ENCODE measurements at regions not wholly inside any gene's neighbourhood (a gene's known extent, or its start where the extent isn't known, plus 50 kb on each side); places are given as distances from the start of the nearest gene placed in this dataset.

DNA sequence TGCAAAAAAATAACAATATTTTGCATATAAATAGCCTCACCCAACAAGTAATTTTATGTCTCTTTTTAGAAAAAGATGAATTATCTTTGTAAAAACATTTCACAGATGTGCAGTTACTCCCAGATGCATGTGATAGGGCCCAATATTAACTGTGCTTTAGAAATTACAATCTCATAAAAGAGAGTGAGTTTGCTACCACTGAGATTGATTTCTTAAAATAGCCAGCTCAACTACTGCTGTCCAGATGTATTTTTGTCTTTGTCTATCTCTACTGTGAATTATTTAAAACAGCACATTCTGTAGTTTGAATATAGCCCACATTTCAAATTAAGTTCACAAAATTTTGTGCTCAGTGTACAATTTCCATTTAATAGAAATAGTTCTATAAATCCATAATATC, 177.0 kb upstream of the TTC29 start:
- no peaks in the 10 kb centered on the region for H3K27me3 Mint-ChIP-seq (ENCODE audit: insufficient read depth)
- no peaks in the 10 kb centered on the region for H3K4me1 Mint-ChIP-seq (ENCODE audit: low read depth)
- no peaks in the 10 kb centered on the region for H3K9me3 Mint-ChIP-seq
- H3K36me3 Mint-ChIP-seq (ENCODE audit: low read depth), result no peaks in the 10 kb centered on the region
- no peak overlapping the region for H3K27ac Mint-ChIP-seq
- no peak overlapping the region for H3K4me3 Mint-ChIP-seq
- DNase-seq (ENCODE audit: low spot score), result no peak
- intact Hi-C loops (cut with micrococcal nuclease), result no loop called here

DNA sequence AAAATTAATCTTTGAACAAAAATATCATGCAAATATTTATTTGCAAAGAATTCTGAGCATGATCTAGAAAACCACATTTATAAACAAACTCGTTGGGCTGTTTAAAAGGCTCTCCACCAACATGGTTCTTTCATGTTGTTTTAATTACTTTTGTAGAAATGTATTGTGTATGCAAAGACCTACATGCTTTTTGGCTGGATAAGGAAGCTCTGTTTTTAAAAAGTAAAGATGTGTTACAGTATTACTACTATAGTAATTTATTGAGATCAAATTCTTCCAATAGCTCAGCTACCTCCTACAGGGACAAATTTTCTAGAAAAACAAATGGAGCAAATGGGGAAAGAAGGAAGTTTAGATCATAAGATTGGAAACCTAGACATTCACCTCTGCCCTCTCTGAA, 177.5 kb upstream of the TTC29 start:
- H3K27me3 Mint-ChIP-seq (ENCODE audit: insufficient read depth), result no peaks in the 10 kb centered on the region
- intact Hi-C loops (cut with micrococcal nuclease), result no loop called here
- no peak for DNase-seq (ENCODE audit: low spot score)
- no peaks in the 10 kb centered on the region for H3K36me3 Mint-ChIP-seq (ENCODE audit: low read depth)
- H3K4me1 Mint-ChIP-seq (ENCODE audit: low read depth), result no peaks in the 10 kb centered on the region
- H3K9me3 Mint-ChIP-seq, result no peaks in the 10 kb centered on the region
- H3K4me3 Mint-ChIP-seq, result no peak overlapping the region
- no peak overlapping the region for H3K27ac Mint-ChIP-seq

DNA sequence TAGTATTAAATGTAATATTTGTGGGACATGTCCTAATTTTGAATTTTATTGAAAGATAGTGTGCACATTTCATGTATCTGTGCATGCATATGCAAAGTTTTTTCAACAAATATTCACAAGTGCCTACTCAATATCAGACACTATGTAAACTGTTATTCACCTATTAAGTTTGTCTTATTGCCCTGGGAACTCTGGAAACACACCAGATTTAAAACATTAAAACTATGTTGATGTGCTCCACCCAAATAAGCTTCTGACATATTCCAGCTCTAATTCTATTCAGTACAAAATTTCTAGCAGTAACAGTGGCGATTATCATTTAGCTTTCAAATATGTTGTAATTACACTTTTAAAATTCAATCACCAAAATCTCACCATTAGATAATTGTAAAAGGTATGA, 183.1 kb upstream of the TTC29 start:
- Mint-ChIP-seq H3K27ac (no peak overlapping the region), H3K4me3 (no peak overlapping the region), H3K4me1 (ENCODE audit: low read depth) (no peaks in the 10 kb centered on the region), H3K36me3 (ENCODE audit: low read depth) (no peaks in the 10 kb centered on the region), H3K9me3 (no peaks in the 10 kb centered on the region), H3K27me3 (ENCODE audit: insufficient read depth) (no peaks in the 10 kb centered on the region)
- DNase-seq (ENCODE audit: low spot score), result no peak
- intact Hi-C loops (cut with micrococcal nuclease), result no loop called here

DNA sequence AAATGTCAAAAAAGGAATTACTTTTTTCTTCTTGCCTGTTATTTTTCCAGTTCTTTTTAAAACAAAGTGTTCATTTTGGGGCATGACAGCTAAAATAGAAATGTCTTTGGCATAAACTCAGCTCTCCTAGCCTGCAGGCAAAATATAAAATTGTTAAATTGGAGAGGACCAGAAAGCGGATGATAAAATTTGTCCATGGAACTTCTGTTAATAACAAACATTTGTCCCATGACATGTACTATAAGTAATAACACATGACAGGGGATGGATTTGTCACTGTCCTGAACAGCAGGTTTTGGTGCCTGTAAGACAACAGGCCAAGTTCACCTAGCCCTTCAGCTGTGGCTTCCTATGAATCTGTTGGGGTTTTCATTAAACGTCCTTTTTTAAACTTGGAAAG, 184.0 kb upstream of the TTC29 start:
- H3K4me3 Mint-ChIP-seq, result no peak overlapping the region
- H3K27me3 Mint-ChIP-seq (ENCODE audit: insufficient read depth), result peaks cover 3% of the 10 kb centered on the region
- no peak for DNase-seq (ENCODE audit: low spot score)
- no peaks in the 10 kb centered on the region for H3K4me1 Mint-ChIP-seq (ENCODE audit: low read depth)
- H3K27ac Mint-ChIP-seq, result no peak overlapping the region
- no peaks in the 10 kb centered on the region for H3K36me3 Mint-ChIP-seq (ENCODE audit: low read depth)
- intact Hi-C loops (cut with micrococcal nuclease), result no loop called here
- no peaks in the 10 kb centered on the region for H3K9me3 Mint-ChIP-seq

GRCh38 chr4:147134536-147135210, 189.0 kb upstream of the TTC29 start:
- Mint-ChIP-seq H3K27me3 (ENCODE audit: insufficient read depth) (peaks cover 8% of the 10 kb centered on the region), H3K4me3 (no peak overlapping the region), H3K4me1 (ENCODE audit: low read depth) (no peaks in the 10 kb centered on the region), H3K27ac (no peak overlapping the region), H3K9me3 (no peaks in the 10 kb centered on the region), H3K36me3 (ENCODE audit: low read depth) (no peaks in the 10 kb centered on the region)
- no peak for DNase-seq (ENCODE audit: low spot score)
- intact Hi-C loops (cut with micrococcal nuclease), result no loop called here

DNA sequence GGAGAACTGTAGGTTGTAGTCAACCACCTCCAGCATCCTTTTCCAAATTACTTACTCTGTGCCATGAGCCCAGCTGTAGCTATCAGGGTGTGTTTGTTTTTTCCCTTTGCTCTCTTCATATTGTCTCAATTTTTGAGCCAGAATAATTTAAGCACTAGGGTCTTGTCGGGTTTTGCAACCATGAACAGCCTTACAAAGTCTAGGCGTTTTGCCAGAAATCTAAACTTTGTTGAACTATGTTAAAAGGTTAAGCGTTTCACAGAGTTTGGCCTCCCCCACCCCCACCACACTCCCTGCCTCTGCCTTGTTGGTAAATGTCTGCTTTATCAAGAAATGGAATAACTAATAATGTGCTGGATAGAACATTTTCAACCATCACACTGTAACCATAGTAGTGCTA, 190.6 kb upstream of the TTC29 start:
- intact Hi-C loops (cut with micrococcal nuclease), result no loop called here
- Mint-ChIP-seq H3K27ac (no peak overlapping the region), H3K9me3 (no peaks in the 10 kb centered on the region), H3K36me3 (ENCODE audit: low read depth) (no peaks in the 10 kb centered on the region), H3K27me3 (ENCODE audit: insufficient read depth) (peaks cover 8% of the 10 kb centered on the region), H3K4me1 (ENCODE audit: low read depth) (no peaks in the 10 kb centered on the region), H3K4me3 (no peak overlapping the region)
- DNase-seq (ENCODE audit: low spot score), result no peak

DNA sequence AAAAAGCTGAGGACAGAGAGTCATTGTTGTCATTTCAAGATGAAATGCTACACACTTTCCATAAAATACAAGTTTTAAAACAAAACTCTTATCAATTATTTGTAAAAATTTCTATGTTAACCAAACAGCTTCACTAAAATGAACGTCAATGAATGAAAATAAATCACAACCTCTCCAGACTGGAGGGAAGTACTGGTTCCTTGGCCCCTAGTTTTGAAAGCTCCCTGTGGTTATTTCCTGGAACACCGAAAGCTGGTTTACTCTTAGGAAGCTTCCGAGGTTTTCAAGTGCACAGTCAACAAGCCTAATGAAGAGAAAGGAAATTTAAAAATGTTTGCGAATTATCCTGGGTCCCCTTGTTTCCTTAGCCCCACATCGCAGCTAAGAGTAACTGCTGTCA, 191.1 kb upstream of the TTC29 start:
- Mint-ChIP-seq H3K27me3 (ENCODE audit: insufficient read depth) (peaks cover 8% of the 10 kb centered on the region), H3K9me3 (no peaks in the 10 kb centered on the region), H3K4me3 (no peak overlapping the region), H3K36me3 (ENCODE audit: low read depth) (no peaks in the 10 kb centered on the region), H3K27ac (no peak overlapping the region), H3K4me1 (ENCODE audit: low read depth) (no peaks in the 10 kb centered on the region)
- intact Hi-C loops (cut with micrococcal nuclease), result no loop called here
- DNase-seq (ENCODE audit: low spot score), result no peak

DNA sequence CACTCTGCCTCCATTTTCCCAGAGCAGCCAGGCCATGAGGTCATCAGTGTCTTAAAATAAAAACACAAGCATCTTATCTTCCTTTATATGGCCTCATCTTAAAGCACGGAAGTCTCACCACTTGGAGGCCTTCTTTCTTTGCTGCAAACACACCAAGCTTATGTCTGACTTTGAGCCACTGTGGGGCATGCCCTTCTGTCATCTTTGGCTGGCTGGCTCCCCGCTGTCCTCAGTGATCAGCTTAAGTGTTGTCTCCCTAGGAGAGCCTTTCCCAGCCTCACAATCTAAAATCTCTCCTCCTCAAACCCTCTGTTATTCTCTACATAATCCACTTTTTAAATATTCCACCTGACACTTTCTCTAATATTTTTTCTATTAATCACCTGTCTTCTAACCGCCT, 191.6 kb upstream of the TTC29 start:
- Mint-ChIP-seq H3K27me3 (ENCODE audit: insufficient read depth) (peaks cover 8% of the 10 kb centered on the region), H3K27ac (no peak overlapping the region), H3K36me3 (ENCODE audit: low read depth) (no peaks in the 10 kb centered on the region), H3K9me3 (no peaks in the 10 kb centered on the region), H3K4me1 (ENCODE audit: low read depth) (no peaks in the 10 kb centered on the region), H3K4me3 (no peak overlapping the region)
- no peak for DNase-seq (ENCODE audit: low spot score)
- intact Hi-C loops (cut with micrococcal nuclease), result no loop called here

DNA sequence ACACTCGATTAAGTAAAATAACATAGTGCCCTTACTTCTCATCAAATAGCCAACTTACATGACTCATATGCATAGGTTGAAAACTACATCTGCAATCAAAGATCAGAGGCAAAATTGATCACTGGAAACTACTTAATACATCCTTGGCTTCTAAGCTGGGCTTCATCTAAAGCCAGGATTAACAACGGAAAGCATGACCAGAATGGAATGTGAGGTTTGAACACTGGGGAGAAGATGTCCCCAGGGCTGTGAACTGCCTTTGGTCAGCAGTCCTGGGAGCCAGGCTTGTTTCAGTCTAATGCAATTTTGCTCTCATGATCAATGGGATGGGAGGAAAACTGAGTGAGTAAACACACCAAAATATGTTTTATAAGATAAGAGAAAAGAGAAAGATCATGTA, 192.5 kb upstream of the TTC29 start:
- peaks cover 8% of the 10 kb centered on the region for H3K27me3 Mint-ChIP-seq (ENCODE audit: insufficient read depth)
- DNase-seq (ENCODE audit: low spot score), result no peak
- no peaks in the 10 kb centered on the region for H3K9me3 Mint-ChIP-seq
- no peaks in the 10 kb centered on the region for H3K36me3 Mint-ChIP-seq (ENCODE audit: low read depth)
- H3K4me1 Mint-ChIP-seq (ENCODE audit: low read depth), result no peaks in the 10 kb centered on the region
- intact Hi-C loops (cut with micrococcal nuclease), result no loop called here
- no peak overlapping the region for H3K4me3 Mint-ChIP-seq
- H3K27ac Mint-ChIP-seq, result no peak overlapping the region

DNA sequence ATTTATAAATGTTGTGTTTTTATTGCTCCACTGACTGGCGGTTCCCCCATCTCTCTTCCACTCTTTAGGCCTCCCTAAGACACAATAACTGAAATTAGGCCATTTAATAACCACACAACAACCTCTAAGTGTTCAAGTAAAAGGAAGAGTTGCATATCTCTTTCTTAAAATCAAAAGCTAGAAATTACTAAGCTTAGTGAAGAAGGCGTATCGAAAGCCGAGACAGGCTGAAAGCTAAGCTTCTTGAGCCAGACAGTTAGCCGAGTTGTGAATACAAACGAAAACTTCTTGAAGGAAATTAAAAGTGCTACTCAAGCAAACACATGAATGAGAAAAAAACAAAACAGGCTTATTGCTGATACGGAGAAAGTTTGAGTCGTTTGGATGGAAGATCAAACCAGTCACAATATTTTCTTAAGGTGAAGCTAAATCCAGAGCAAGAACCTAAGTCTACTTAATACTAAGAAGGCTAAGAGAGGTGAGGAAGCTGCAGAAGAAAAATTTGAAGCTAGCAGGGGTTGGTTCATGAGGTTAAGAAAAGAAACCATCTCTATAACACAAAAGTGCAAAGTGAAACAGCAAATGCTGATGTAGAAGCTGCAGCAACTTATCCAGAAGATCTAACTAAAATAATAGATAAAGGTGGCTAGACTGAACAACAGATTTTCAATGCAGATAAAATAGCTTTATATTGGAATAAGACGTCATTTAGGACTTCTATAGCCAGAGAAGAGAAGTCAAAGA, 194.0 kb upstream of the TTC29 start:
- no peak for DNase-seq (ENCODE audit: low spot score)
- no peaks in the 10 kb centered on the region for H3K36me3 Mint-ChIP-seq (ENCODE audit: low read depth)
- H3K4me3 Mint-ChIP-seq, result no peak overlapping the region
- H3K9me3 Mint-ChIP-seq, result no peaks in the 10 kb centered on the region
- no peaks in the 10 kb centered on the region for H3K4me1 Mint-ChIP-seq (ENCODE audit: low read depth)
- intact Hi-C loops (cut with micrococcal nuclease), result no loop called here
- peaks cover 5% of the 10 kb centered on the region for H3K27me3 Mint-ChIP-seq (ENCODE audit: insufficient read depth)
- H3K27ac Mint-ChIP-seq, result no peak overlapping the region

DNA sequence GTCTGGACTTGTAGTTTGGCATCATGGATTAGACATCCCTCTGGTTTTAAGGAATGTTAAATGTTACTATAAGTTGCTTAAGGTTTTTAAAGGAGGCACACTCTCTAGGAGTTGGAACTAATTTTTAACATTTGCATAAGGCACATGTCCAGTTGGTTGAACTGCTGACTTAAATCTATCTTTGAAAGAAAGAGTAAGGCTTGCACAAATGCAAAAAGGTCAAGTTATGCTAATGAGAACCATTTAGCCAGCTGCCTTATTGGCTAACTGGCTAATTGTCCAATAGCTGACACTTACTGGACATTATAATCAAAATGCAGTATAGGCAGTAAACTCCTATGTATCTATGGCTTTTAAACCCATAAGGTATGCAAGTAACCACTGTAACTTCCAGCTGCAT, 206.1 kb upstream of the TTC29 start:
- H3K27ac Mint-ChIP-seq, result no peak overlapping the region
- intact Hi-C loops (cut with micrococcal nuclease), result no loop called here
- H3K4me1 Mint-ChIP-seq (ENCODE audit: low read depth), result no peaks in the 10 kb centered on the region
- H3K27me3 Mint-ChIP-seq (ENCODE audit: insufficient read depth), result peaks cover 7% of the 10 kb centered on the region
- no peak for DNase-seq (ENCODE audit: low spot score)
- no peak overlapping the region for H3K4me3 Mint-ChIP-seq
- no peaks in the 10 kb centered on the region for H3K9me3 Mint-ChIP-seq
- no peaks in the 10 kb centered on the region for H3K36me3 Mint-ChIP-seq (ENCODE audit: low read depth)

- H3K9me3 Mint-ChIP-seq, result no peaks in the 10 kb centered on the region
- DNase-seq (ENCODE audit: low spot score), result no peak
- H3K36me3 Mint-ChIP-seq (ENCODE audit: low read depth), result no peaks in the 10 kb centered on the region
- H3K27me3 Mint-ChIP-seq (ENCODE audit: insufficient read depth), result peaks cover 15% of the 10 kb centered on the region
- no peak overlapping the region for H3K27ac Mint-ChIP-seq
- intact Hi-C loops (cut with micrococcal nuclease), result no loop called here
- no peaks in the 10 kb centered on the region for H3K4me1 Mint-ChIP-seq (ENCODE audit: low read depth)
- no peak overlapping the region for H3K4me3 Mint-ChIP-seq
Observed at GRCh38 chr4:147157860-147158701, 212.4 kb upstream of the TTC29 start.

GRCh38 chr4:147160908-147161513, 215.3 kb upstream of the TTC29 start:
- H3K27ac Mint-ChIP-seq, result no peak overlapping the region
- intact Hi-C loops (cut with micrococcal nuclease), result loop anchor here (1.0 to 2.0 kb wide), 2 partner anchors 429 to 706 kb away; no protein-coding TSS in a partner anchor

More at GRCh38 chr4:147160908-147161513, 215.3 kb upstream of the TTC29 start:
- Mint-ChIP-seq H3K36me3 (ENCODE audit: low read depth) (no peaks in the 10 kb centered on the region), H3K4me3 (no peak overlapping the region), H3K4me1 (ENCODE audit: low read depth) (no peaks in the 10 kb centered on the region), H3K27me3 (ENCODE audit: insufficient read depth) (peaks cover 20% of the 10 kb centered on the region), H3K9me3 (no peaks in the 10 kb centered on the region)
- DNase-seq (ENCODE audit: low spot score), result no peak
